ENCODE measurements at regions not wholly inside any gene's neighbourhood (a gene's known extent, or its start where the extent isn't known, plus 50 kb on each side); places are given as distances from the start of the nearest gene placed in this dataset.
A peak's percentile ranks its signal among the peaks of the same experiment; 100 is the strongest.

DNA sequence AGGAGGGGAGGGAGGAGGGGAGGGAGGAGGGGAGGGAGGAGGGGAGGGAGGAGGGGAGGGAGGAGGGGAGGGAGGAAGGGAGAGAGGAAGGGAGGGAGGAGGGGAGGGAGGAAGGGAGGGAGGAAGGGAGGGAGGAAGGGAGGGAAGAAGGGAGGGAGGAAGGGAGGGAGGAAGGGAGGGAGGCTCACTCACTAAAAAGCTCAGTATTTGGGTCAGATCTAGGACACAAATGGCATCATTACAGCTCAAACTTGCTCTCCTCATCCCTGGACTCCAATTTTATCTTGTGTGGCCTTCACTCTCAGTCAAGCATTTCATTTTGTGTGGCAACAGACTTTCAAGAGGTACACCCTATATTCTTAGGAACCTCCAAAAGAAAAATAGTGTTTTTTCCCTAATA, 435.4 kb downstream of the IRS1 start:
- DNase-seq: no peak

DNA sequence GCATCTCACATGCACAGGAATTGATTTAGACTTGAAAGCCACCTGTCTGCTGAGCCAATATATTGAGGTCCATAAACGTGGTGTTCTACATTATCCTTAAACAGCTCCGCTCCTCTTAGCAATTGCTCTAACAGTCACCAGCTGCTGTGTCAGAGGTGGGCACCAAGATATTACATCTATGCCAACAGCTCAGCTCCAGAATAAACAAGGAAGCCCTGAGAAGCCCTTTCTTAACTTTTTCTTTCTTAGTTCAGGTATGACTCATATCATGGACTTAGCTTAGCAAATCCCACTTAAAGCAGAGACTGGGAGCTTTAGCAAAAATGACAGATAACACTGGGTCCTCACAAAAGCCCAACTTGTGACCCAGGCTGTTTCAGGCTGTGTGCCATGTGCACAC, 436.6 kb downstream of the IRS1 start:
- DNase-seq: peak; percentile 19

GRCh38 chr2:226360658-226361057, 439.0 kb downstream of the IRS1 start:
- no peak for DNase-seq

DNA sequence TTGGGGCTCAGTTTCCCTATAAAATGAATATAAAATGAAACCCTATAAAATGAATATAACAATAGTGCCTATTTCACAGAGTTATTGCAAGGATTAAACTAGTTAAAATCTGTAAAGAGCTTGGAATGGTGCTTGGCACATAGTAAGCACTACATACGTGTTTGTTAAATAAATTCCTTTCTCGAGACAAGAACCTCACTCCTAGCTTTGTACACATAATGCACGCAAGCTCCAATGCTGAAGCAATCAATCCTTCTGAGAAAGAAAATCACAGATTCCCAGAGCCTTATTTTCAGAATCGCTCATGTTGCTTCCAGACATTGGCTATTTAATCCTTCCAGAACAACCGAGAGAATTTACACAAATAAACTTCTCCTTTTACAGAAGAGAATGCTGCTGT, 440.9 kb downstream of the IRS1 start:
- no peak for DNase-seq

GRCh38 chr2:226357816-226358215, 441.8 kb downstream of the IRS1 start:
- DNase-seq: no peak

DNA sequence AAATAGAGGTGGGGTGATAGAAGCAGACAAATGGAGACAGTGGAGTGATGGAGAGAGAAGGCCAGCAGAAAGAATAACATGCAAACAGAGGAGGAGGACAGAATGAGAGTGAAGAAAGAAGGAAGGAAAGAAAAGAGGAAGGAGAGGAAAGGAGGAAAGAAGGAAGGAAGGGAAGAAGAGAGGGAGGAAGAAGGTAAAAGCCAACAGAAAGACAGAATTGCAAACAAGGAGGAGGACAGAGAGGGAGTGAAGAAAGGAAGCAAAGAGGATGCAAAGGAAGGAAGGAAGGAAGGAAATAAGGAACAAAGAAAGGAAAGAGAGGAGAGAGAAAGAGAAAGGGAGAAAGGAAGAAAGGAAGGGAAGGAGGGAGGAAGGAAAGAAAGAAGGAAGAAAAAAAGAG, 444.0 kb downstream of the IRS1 start:
- no peak for DNase-seq

DNA sequence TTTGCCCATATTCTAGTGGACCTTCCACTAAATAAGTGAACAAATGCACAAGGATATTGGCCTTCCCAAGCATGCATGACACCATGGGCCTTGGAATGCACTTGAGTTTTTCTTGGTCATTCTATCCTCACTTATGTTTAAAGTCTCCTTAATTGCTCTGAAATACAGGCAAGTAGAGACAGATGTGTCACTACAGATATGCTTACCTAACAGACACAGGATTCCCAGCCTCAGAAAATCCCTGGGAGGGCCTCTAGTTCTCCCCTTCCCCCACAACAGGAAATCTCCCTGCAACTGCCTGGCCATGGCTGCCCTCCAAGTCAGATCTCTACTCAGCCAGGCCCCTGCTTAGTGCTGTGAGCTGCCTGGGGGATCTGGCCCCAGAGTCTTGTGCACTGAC, 445.2 kb downstream of the IRS1 start:
- peak; percentile 2 for DNase-seq

- no peak for DNase-seq
Observed at GRCh38 chr2:226352941-226353560, 446.6 kb downstream of the IRS1 start.

DNA sequence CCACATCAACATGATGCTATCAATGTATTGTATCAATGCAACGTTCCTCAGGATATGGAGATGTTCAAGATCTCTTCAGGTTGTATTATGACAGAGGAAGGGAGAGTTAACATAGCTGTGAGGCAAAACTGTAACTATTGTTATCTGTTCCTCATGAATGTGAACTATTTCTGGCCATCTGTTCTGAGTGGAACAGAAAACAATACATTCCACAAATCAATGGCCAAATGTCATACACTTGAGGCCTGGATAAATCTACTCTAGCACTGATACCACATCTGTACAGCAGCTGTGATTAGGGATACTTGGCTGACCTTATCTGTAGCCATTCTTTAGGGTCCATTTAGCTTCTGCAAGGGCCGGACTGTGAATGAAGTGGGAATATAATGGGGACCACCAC, 447.9 kb downstream of the IRS1 start:
- no peak for DNase-seq

DNA sequence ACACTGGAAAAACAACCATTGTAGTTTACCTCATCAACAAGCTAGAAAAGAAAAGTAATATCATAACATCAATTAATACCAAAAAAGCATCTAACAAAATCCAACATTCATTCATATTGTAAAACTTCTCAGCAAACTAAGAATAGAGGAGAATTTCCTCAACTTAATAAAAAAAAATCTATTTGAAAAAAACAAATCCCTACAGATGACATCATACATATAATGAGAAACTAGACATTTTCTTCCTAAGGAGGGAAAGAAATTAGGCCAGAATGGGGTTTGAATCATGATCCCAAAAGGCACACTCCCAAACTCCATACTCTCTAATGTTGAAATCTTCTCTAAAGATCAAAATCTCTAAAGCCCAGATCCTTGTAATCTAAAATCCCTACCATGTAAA, 460.0 kb downstream of the IRS1 start:
- no peak for DNase-seq

- peak; percentile 15 for DNase-seq
Observed at GRCh38 chr2:226338825-226339224, 460.8 kb downstream of the IRS1 start.

GRCh38 chr2:226337941-226338600, 461.5 kb downstream of the IRS1 start:
- no peak for DNase-seq

DNA sequence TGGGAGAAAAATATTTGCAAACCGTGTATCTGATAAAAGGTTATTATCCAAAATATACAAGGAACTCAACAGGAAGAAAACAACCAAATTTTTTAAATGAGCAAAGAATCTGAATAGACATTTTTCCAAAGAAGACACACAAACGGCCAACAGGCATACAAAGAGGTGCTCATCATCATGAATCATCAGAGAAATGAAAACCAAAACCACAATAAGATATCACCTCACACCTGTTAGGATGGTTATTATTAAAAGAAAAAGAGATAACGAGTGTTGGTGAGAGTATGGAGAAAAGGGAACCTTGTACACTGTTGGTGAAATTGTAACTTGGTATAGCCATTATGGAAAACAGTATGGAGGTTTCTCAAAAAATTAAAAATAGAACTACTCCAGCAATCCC, 463.3 kb downstream of the IRS1 start:
- DNase-seq: no peak

DNA sequence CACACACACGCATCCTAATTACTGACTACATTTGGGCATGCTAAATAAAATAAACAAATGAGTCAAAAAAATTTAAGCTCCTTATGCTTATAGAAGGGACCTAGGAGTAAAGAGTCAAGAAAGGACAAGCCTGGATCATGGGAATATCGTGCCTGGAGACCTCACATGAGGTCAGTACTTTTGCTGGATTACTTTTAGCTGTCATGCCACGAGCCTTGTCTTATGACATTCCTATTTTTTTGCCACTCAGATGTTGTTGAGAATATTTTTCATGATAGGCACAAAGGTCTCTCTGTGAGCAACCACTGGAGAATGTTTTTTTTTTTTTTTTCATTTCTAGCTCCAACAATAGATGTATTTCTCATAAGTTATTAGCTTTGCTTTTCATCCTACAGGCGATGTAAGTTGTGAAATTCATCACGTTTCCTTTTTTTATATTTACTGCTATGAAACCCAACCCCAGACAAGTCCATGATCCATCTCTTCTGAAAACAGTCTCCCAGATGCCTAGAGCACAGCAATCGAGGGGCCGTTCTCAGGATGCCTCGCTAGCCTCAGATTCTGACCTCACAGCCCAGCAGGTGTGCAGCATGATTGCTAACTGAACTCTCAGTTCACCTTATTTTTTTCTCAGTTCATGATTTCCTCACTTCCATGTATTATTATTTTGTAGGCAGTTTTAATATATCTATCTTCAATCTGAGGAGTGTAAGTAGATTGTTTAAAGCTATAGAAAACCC, 464.5 kb downstream of the IRS1 start:
- no peak for DNase-seq

GRCh38 chr2:226333388-226333787, 466.2 kb downstream of the IRS1 start:
- DNase-seq: no peak

GRCh38 chr2:226330206-226330605, 469.4 kb downstream of the IRS1 start:
- DNase-seq: no peak

DNA sequence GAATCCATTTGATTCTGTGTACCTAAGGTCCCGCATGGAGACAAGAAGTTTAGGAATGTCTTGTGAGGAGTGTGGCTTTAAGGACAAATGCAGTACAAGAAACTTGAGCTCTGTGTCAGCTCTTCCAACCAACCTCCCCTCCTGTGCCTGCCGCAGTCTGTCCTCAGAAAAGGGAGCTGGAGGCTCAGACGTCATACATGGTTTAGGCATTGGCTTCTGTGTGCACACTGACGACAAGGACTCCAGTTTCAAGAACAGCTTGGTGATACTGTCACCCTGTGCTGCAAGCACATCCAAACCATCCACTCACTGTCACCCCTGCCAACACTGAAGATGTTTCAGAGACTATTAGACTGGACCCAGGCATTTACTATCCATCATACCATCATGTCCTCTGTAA, 470.4 kb downstream of the IRS1 start:
- DNase-seq: no peak

- no peak for DNase-seq
Observed at GRCh38 chr2:226327830-226328229, 471.8 kb downstream of the IRS1 start.

GRCh38 chr2:226325526-226325925, 474.1 kb downstream of the IRS1 start:
- no peak for DNase-seq

DNA sequence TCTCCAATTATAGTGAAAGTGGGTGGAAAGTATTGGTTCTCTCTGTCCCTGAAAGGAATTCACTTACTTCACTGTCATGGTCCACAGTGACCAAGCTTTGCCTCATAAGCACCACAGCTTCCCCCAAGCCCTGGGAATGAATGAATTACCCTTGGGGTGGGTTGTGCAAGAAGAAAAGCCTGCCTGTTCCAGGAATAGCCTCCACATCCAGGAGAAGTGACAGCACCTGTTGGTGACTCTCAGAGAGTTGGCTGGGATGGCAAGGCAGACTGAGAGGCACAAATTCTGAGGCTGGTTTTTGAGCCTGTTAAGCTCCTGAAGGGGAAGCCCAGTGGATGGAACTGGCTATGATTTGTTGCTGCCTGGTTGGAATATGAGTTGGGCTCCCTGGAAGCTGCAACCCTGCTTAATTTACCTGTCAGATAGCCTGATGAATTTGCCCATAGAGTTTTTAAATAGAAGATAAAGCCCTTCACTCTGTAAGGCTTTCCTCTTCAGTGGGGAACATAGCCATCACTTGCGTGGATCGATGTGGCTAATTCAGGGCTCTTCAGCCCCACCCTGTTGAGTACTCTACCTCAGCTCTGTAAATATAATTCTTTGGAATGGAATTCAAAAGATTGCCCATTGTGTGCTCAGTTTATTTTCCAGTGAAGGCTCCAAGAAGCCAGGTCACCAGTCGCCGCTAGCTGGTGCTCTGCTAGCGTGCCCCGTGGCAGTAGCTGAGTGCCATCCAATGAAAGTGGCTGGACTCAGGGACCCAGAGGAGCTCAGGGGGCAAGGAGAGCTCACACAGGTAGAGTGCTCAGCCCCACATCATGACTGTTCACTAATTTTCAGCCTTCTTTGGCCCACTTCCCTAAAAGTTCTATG, 479.3 kb downstream of the IRS1 start:
- no peak for DNase-seq

DNA sequence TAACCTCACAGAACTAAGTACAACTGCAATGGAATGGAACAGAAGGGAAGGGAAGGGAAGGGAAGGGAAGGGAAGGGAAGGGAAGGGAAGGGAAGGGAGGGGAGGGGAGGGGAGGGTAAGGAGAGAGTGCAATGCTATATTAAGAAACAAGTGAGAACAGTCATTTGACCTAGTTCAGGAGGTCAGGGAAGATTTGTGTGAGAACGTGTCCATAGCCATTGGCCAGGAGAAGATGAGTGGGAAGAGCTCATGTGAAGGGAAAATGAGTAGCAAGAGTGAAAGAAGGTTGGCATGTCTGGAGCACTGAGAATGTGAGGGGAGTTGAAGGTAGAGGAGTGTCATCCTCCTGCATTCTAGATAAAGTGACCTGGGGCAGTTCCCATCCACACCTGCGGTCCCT, 481.6 kb downstream of the IRS1 start:
- DNase-seq: no peak

DNA sequence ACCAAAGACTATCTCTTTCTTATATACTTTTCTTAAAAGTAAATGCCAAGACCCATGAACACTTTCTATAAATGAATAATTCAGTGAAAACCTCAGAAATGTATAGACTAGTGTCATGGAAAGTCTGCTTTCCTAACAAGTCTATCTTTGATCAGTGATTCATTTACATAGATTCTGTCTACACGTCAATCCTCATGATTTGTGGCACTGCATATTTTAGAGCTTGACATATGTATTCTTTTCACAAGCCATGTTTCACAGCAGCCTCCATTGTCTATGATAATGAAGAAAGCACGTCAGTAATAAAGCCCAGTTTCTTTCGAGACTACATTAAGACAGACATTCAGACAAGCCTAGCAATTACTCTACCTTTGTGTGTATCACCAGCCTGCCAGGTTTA, 486.6 kb downstream of the IRS1 start:
- no peak for DNase-seq

DNA sequence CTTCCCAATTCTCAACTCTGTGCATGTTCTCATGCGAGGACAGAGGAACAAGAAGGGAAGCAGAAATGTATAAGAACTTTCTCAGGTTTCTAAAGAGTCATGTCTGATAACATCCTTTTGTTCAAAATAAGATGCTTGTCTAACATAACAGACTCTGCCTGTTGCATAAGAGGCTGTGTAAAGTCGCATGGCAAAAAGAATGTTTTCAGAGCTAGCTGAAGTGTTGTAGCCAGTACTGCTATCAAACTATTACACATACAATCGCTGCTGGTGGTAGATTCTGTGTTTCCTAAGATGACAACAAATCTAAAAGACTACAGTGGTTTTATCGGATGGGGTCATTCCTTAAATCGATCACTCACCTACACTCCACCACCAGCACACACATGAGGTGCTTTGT, 487.5 kb downstream of the IRS1 start:
- DNase-seq: no peak
